ENCODE measurements at regions not wholly inside any gene's neighbourhood (a gene's known extent, or its start where the extent isn't known, plus 50 kb on each side); places are given as distances from the start of the nearest gene placed in this dataset.

- Histone ChIP-seq H3K4me2 (ENCODE audit: insufficient read depth, low read length) (no peak overlapping the region), H3K27me3 (ENCODE audit: insufficient read depth, low read length, poor library complexity) (no peaks in the 10 kb centered on the region), H2AFZ (ENCODE audit: low read depth, low read length) (no peak overlapping the region), H3K9ac (ENCODE audit: low read depth, low read length) (no peak overlapping the region), H3K79me2 (ENCODE audit: insufficient read depth, low read length) (no peaks in the 10 kb centered on the region), H3K27ac (ENCODE audit: low read length) (no peak overlapping the region), H3K4me1 (ENCODE audit: insufficient read depth, low read length) (no peaks in the 10 kb centered on the region), H4K20me1 (ENCODE audit: insufficient read depth, low read length) (no peaks in the 10 kb centered on the region), H3K36me3 (ENCODE audit: insufficient read depth, low read length) (no peaks in the 10 kb centered on the region), H3K9me3 (ENCODE audit: insufficient read depth, low read length, severe bottlenecking) (no peaks in the 10 kb centered on the region), H3K4me3 (ENCODE audit: low read depth in 1 of 2, low read length in 2 of 2) (no peak overlapping the region)
- DNase-seq (no peak), ATAC-seq (ENCODE audit: insufficient read depth, low read depth) (no peak)
- TF ChIP-seq EZH2 (IDR thresholded peaks at IDR 0.05; ENCODE audit: borderline replicate concordance, low read depth, low read length, severe bottlenecking) (no peak), CTCF (IDR thresholded peaks at IDR 0.05; ENCODE audit: borderline replicate concordance, extremely low read depth, low read length, poor library complexity, severe bottlenecking) (no peak)
Observed at GRCh38 chr14:51382506-51382905, 142.5 kb downstream of the TMX1 start.

DNA sequence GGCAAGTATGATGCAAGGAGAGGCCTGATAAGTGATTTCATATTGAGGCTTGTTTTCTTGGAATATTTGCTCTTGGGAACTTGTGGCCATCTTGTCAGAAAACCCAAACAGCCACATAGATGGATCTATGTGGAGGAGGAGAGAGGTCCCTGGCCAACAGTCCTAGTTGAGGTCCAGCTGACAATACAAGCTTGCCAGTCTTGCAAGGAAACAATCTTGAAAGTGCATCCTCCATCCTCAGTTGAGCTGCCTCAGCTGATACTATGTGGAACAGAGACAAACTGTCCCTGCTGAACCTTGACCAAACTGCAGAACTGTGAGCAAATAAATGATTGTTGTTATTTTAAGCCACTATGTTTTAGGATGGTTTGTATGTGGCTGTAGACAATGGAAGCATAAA lies 146.4 kb downstream of the TMX1 start:
- TF ChIP-seq CTCF (IDR thresholded peaks at IDR 0.05; ENCODE audit: borderline replicate concordance, extremely low read depth, low read length, poor library complexity, severe bottlenecking) = no peak
- TF ChIP-seq EZH2 (IDR thresholded peaks at IDR 0.05; ENCODE audit: borderline replicate concordance, low read depth, low read length, severe bottlenecking) = no peak
- no peak overlapping the region for H3K27ac ChIP-seq (ENCODE audit: low read length)
- no peak overlapping the region for H3K9ac ChIP-seq (ENCODE audit: low read depth, low read length)
- no peak overlapping the region for H3K4me3 ChIP-seq (ENCODE audit: low read depth in 1 of 2, low read length in 2 of 2)
- no peak overlapping the region for H2AFZ ChIP-seq (ENCODE audit: low read depth, low read length)
- no peaks in the 10 kb centered on the region for H4K20me1 ChIP-seq (ENCODE audit: insufficient read depth, low read length)
- H3K79me2 ChIP-seq (ENCODE audit: insufficient read depth, low read length) = no peaks in the 10 kb centered on the region
- no peaks in the 10 kb centered on the region for H3K27me3 ChIP-seq (ENCODE audit: insufficient read depth, low read length, poor library complexity)
- no peaks in the 10 kb centered on the region for H3K9me3 ChIP-seq (ENCODE audit: insufficient read depth, low read length, severe bottlenecking)
- no peaks in the 10 kb centered on the region for H3K4me1 ChIP-seq (ENCODE audit: insufficient read depth, low read length)
- DNase-seq (no peak), ATAC-seq (ENCODE audit: insufficient read depth, low read depth) (no peak)
- no peak overlapping the region for H3K4me2 ChIP-seq (ENCODE audit: insufficient read depth, low read length)
- H3K36me3 ChIP-seq (ENCODE audit: insufficient read depth, low read length) = no peaks in the 10 kb centered on the region

GRCh38 chr14:51386983-51387735 lies 147.1 kb downstream of the TMX1 start:
- no peaks in the 10 kb centered on the region for H3K36me3 ChIP-seq (ENCODE audit: insufficient read depth, low read length)
- no peak for DNase-seq
- H3K4me3 ChIP-seq (ENCODE audit: low read depth in 1 of 2, low read length in 2 of 2) = no peak overlapping the region
- no peaks in the 10 kb centered on the region for H3K4me1 ChIP-seq (ENCODE audit: insufficient read depth, low read length)
- ATAC-seq (ENCODE audit: insufficient read depth, low read depth) = no peak
- H2AFZ ChIP-seq (ENCODE audit: low read depth, low read length) = no peak overlapping the region
- no peak for TF ChIP-seq EZH2 (IDR thresholded peaks at IDR 0.05; ENCODE audit: borderline replicate concordance, low read depth, low read length, severe bottlenecking)
- TF ChIP-seq CTCF (IDR thresholded peaks at IDR 0.05; ENCODE audit: borderline replicate concordance, extremely low read depth, low read length, poor library complexity, severe bottlenecking) = no peak
- H4K20me1 ChIP-seq (ENCODE audit: insufficient read depth, low read length) = no peaks in the 10 kb centered on the region
- H3K4me2 ChIP-seq (ENCODE audit: insufficient read depth, low read length) = no peak overlapping the region
- H3K27me3 ChIP-seq (ENCODE audit: insufficient read depth, low read length, poor library complexity) = no peaks in the 10 kb centered on the region
- H3K9me3 ChIP-seq (ENCODE audit: insufficient read depth, low read length, severe bottlenecking) = no peaks in the 10 kb centered on the region
- H3K79me2 ChIP-seq (ENCODE audit: insufficient read depth, low read length) = no peaks in the 10 kb centered on the region
- H3K27ac ChIP-seq (ENCODE audit: low read length) = no peak overlapping the region
- H3K9ac ChIP-seq (ENCODE audit: low read depth, low read length) = no peak overlapping the region
